IMR-90 (cell line): ENCODE measurements at regions not wholly inside any gene's neighbourhood (a gene's known extent, or its start where the extent isn't known, plus 50 kb on each side); places are given as distances from the start of the nearest gene placed in this dataset.

ENCODE experiments used
- CHD1 ChIP-seq: IDR thresholded peaks from 2 replicates; pipeline ENCODE4 v1.6.1; 2012; ENCODE audit warnings: low read depth, low read length, improper control_type of control experiment
- CTCF ChIP-seq: conservative IDR thresholded peaks from 2 replicates; pipeline ENCODE4 v1.5.1; 2012; ENCODE audit warnings: mild to moderate bottlenecking, low read depth, low read length, improper control_type of control experiment
- NFE2L2 ChIP-seq: fragments of 150-350 bp; IDR thresholded peaks from 2 replicates; pipeline ENCODE4 v1.6.1; 2016; ENCODE audit warnings: low read depth, mild to moderate bottlenecking, low read length
- POLR2A ChIP-seq: IDR thresholded peaks from 2 replicates; pipeline ENCODE4 v1.6.1; 2012; ENCODE audit warnings: mild to moderate bottlenecking, low read depth, low read length
- RAD21 ChIP-seq: IDR thresholded peaks from 2 replicates; pipeline ENCODE4 v1.6.1; 2012; ENCODE audit warnings: low read length, improper control_type of control experiment
- SMC3 ChIP-seq: fragments of 150-350 bp; IDR thresholded peaks from 2 replicates; pipeline ENCODE4 v1.6.1; 2016; ENCODE audit warnings: low read depth, mild to moderate bottlenecking, antibody characterized with exemption, low read length, moderate library complexity

GRCh38 chr1:187310038-187310631 is 481.4 kb downstream of the PLA2G4A start:
- TF ChIP-seq CTCF (no peak), SMC3 (no peak), POLR2A (no peak), NFE2L2 (no peak), CHD1 (no peak), RAD21 (no peak)
